Stomach (tissue), 4 donors: ENCODE measurements at regions not wholly inside any gene's neighbourhood (a gene's known extent, or its start where the extent isn't known, plus 50 kb on each side); places are given as distances from the start of the nearest gene placed in this dataset.
"Not testable (repeated sequence)": the region's sequence is repeated elsewhere in the genome, so short reads cannot be mapped to it uniquely, and the experiment has no call there.

Experiments
- EP300 ChIP-seq: sonication (generic); formaldehyde crosslinking; IDR thresholded peaks from one replicate; pipeline ENCODE4 v1.6.1; 2017; ENCODE audit warnings: antibody characterized with exemption
- POLR2A ChIP-seq, 4 donors: fragments of 450-650 bp; IDR thresholded peaks; one replicate each; pipeline ENCODE4 v1.6.1; 2016; ENCODE audit warnings: antibody characterized with exemption in 4 of 4, control low read depth in 2 of 4, mild to moderate bottlenecking in 1 of 4, moderate library complexity in 1 of 4
- POLR2AphosphoS5 ChIP-seq, 3 donors: sonication (generic); formaldehyde crosslinking; IDR thresholded peaks; one replicate each; pipeline ENCODE4 v1.6.1; 2016; ENCODE audit warnings: antibody characterized with exemption in 3 of 3
- TF ChIP-seq, protein P1 (sequence below), 7 experiments: fragments of 450-650 bp in 4 of 7; fragments of 200-600 bp in 3 of 7; sonication (generic) in 3 of 7; IDR thresholded peaks; one replicate each; pipeline ENCODE4 v1.5.1; 2016 to 2019; ENCODE audit warnings: antibody characterized with exemption in 7 of 7, control low read depth in 2 of 7, mild to moderate bottlenecking in 1 of 7

DNA sequence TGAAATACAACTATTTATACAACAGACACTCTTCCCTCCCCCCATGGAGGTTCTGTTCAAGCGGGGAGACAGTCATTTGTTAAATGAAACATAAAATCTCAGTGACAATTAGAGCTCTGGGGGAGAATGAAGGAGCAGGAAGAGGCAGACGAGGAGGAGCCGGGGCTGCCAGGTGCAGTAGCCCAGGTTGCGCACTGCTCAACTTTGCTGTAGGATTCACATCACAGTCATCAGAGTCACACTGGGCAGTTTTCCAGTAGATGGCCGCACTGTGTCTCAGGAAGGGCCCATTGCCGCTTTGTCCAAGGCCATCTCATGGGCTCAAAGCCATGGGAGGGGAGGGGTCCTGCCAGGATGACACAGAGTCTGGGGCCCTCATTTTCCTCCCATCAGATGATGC is 342.4 kb downstream of the ADGRD1 start:
- TF ChIP-seq, protein P1, sequence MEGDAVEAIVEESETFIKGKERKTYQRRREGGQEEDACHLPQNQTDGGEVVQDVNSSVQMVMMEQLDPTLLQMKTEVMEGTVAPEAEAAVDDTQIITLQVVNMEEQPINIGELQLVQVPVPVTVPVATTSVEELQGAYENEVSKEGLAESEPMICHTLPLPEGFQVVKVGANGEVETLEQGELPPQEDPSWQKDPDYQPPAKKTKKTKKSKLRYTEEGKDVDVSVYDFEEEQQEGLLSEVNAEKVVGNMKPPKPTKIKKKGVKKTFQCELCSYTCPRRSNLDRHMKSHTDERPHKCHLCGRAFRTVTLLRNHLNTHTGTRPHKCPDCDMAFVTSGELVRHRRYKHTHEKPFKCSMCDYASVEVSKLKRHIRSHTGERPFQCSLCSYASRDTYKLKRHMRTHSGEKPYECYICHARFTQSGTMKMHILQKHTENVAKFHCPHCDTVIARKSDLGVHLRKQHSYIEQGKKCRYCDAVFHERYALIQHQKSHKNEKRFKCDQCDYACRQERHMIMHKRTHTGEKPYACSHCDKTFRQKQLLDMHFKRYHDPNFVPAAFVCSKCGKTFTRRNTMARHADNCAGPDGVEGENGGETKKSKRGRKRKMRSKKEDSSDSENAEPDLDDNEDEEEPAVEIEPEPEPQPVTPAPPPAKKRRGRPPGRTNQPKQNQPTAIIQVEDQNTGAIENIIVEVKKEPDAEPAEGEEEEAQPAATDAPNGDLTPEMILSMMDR (IDR thresholded peaks at IDR 0.05) = not testable (repeated sequence)
- not testable (repeated sequence) for TF ChIP-seq POLR2AphosphoS5 (IDR thresholded peaks at IDR 0.05); POLR2A (IDR thresholded peaks at IDR 0.05); EP300
